Endothelial cell of umbilical vein (primary cell): ENCODE measurements at regions not wholly inside any gene's neighbourhood (a gene's known extent, or its start where the extent isn't known, plus 50 kb on each side); places are given as distances from the start of the nearest gene placed in this dataset.
A peak's percentile ranks its signal among the peaks of the same experiment; 100 is the strongest.
"Not testable (repeated sequence)": the region's sequence is repeated elsewhere in the genome, so short reads cannot be mapped to it uniquely, and the experiment has no call there.

ENCODE experiments used
- BruUV-seq: library from RNA; stranded (reverse); fragments of 400-500 nt; replicated peaks from 2 replicates; lab custom pipeline; 2021; lab: Mats Ljungman, UMichigan
- CTCF ChIA-PET: fragments of 300-600, 350-600 bp; sonication (Branson Sonifier 250); formaldehyde crosslinking; loops from one replicate; lab custom pipeline; 2021; ENCODE audit warnings: antibody characterized with exemption, inconsistent platforms; lab: Charles Lee
- POLR2A ChIA-PET: fragments of 300-600, 350-600 bp; sonication (Branson Sonifier 250); formaldehyde crosslinking; loops from one replicate; lab custom pipeline; 2021; ENCODE audit warnings: antibody characterized with exemption, inconsistent platforms; lab: Charles Lee
- DNase-seq: peaks from one replicate; pipeline ENCODE4 v3.0.0-alpha.2; 2011; ENCODE audit warnings: low read depth, low spot score
- FAIRE-seq: peaks from 2 replicates; lab custom pipeline; 2011; peaks lifted over from hg19 to GRCh38; lab: Jason Lieb, UNC
- H2AFZ ChIP-seq: 2 replicates; pipeline ENCODE4 v1.6.0; 2012; ENCODE audit warnings: low read depth, low read length, control low read depth, inconsistent platforms
- H3K27ac ChIP-seq: 2 replicates; pipeline ENCODE4 v1.5.1; 2011; ENCODE audit warnings: low read depth, mild to moderate bottlenecking, control low read depth, low read length, moderate library complexity; ENCODE audit not compliant: insufficient read depth
- H3K27me3 ChIP-seq, 2 experiments: 2 replicates each; pipeline versions ENCODE4 v1.6.0 to v1.6.1; 2011; ENCODE audit warnings: low read length in 2 of 2, mixed read lengths in 1 of 2; ENCODE audit not compliant: control insufficient read depth in 2 of 2, insufficient read depth in 2 of 2
- H3K36me3 ChIP-seq, 2 experiments: 2 replicates in 1 of 2; 3 replicates in 1 of 2; pipeline ENCODE4 v1.5.1; 2011; ENCODE audit warnings: low read length in 2 of 2, mild to moderate bottlenecking in 1 of 2, moderate library complexity in 1 of 2; ENCODE audit not compliant: control insufficient read depth in 2 of 2, insufficient read depth in 2 of 2; ENCODE audit errors: extremely low read depth in 1 of 2
- H3K4me1 ChIP-seq: 3 replicates; pipeline ENCODE4 v1.5.1; 2011; ENCODE audit warnings: mild to moderate bottlenecking, low read length; ENCODE audit not compliant: control insufficient read depth, insufficient read depth; ENCODE audit errors: extremely low read depth
- H3K4me2 ChIP-seq: 2 replicates; pipeline ENCODE4 v1.6.1; 2011; ENCODE audit warnings: low read length, control low read depth, mixed read lengths; ENCODE audit not compliant: insufficient read depth
- H3K4me3 ChIP-seq, 3 experiments: fragments of 200-600 bp in 1 of 3; sonication (generic), shearing (Covaris generic) in 1 of 3; replicated peaks in 1 of 3; 2 replicates each; pipeline ENCODE4 v1.5.1; 2011 to 2016; ENCODE audit warnings: control low read depth in 3 of 3, low read length in 3 of 3, mild to moderate bottlenecking in 2 of 3, inconsistent platforms in 1 of 3, low read depth in 1 of 3, moderate library complexity in 1 of 3; ENCODE audit not compliant: insufficient read depth in 1 of 3
- H3K79me2 ChIP-seq: 2 replicates; pipeline ENCODE4 v1.6.0; 2012; ENCODE audit warnings: low read length, inconsistent platforms; ENCODE audit not compliant: control insufficient read depth, insufficient read depth
- H3K9ac ChIP-seq: replicated peaks from 2 replicates; pipeline ENCODE3; 2011; ENCODE audit warnings: low read length, control low read depth; ENCODE audit not compliant: insufficient read depth; ENCODE audit errors: extremely low read depth
- H3K9me1 ChIP-seq: replicated peaks from 3 replicates; pipeline ENCODE4 v1.6.0; 2011; ENCODE audit warnings: mild to moderate bottlenecking, low read length; ENCODE audit not compliant: control insufficient read depth, insufficient read depth; ENCODE audit errors: extremely low read depth
- H3K9me3 ChIP-seq: replicated peaks from 2 replicates; pipeline ENCODE4 v1.5.1; 2012; ENCODE audit warnings: low read length, inconsistent platforms; ENCODE audit not compliant: control insufficient read depth, insufficient read depth
- H4K20me1 ChIP-seq: replicated peaks from 2 replicates; pipeline ENCODE3; 2011; ENCODE audit warnings: mild to moderate bottlenecking, low read length; ENCODE audit not compliant: control insufficient read depth, insufficient read depth; ENCODE audit errors: extremely low read depth
- dilution Hi-C: fragments of 300-500 bp; cut with MboI; formaldehyde crosslinking; loops from one replicate; pipeline ENCODE4 v1.15.0; 2019; ENCODE audit warnings: low sequenced_read_pairs; ENCODE audit not compliant: extremely low pct_ligation_motif_present
- intact Hi-C: fragments of 100-400 bp; cut with micrococcal nuclease; formaldehyde crosslinking; loops from one replicate; pipeline ENCODE4 v1.10.0; 2022

DNA sequence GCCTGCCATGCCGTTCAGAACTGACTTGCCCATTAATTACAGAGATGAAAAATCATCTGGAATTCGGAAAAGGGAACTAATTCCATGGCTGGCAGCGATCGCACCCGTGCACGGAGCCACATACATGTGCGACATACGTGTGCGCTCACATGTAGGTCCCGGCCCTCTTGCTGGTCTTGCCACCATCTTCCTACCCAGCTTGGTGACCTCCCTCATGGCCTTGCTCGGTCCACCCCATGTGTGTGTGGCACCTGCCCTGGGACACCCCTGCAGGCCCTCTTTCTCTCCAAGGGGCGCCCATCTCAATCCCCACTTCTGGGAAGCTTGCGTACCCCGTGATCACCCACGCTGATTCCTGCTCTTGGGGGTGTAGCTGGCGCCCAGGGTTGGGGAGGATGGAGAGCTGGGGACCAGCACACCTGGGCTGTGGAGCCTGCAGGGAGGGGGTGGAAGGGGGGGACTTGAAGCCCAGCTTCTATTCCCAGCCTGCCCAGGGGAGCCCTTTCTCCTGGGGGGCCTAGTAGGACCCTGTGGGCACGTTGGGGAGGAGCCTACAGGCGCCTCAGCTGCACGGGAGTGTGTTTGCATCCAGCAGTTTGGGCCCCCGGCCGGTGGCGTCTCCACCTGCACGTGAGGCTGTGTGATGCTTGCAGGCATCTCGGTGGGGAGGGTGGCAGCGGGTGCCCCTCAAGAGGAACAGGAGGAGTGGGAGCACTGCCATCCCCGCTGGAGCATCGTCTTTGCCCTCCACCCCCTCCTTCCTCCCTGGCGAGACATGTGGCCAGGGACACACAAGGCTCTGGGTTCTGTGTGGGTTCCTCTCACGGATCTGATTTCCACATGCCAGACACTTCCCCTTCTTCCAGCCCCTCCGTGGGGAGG lies 112.6 kb downstream of the CRLF3 start:
- not testable (repeated sequence) for BruUV-seq, FAIRE-seq

DNA sequence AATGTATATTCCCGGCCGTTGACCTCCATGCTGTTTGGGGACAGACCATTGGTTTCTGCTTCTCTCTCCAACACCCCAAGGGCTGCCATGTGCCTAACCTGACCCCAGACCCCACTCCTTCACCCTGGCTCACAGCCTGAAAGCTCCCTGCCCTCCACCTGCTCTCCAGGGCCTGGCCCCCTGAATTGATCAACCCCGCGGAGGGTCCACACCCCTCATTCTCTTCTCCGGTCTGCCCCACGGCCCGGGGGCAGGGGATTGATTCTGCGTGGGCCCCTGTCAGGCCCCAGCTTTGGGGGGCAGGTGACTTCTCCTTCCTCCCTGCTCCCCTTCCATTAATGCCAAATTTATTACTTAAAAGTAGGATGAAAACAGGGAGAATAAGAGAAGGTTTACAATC lies 113.3 kb downstream of the CRLF3 start:
- intact Hi-C loops, result loop anchor here (10.0 kb wide), 1 partner anchor 596 kb away; the partner anchor contains the start of gene NSRP1
- H3K4me3 ChIP-seq, H3K36me3 ChIP-seq, H2AFZ ChIP-seq, H3K4me1 ChIP-seq, CTCF ChIA-PET, BruUV-seq, dilution Hi-C loops, H3K79me2 ChIP-seq, H3K27ac ChIP-seq, H4K20me1 ChIP-seq, H3K4me2 ChIP-seq, H3K9me1 ChIP-seq, H3K9me3 ChIP-seq, POLR2A ChIA-PET, DNase-seq, FAIRE-seq, H3K9ac ChIP-seq: not testable (repeated sequence)
- peaks cover 8 to 11% of the 10 kb centered on the region in 2 experiments for H3K27me3 ChIP-seq

More for the DNA sequence above, 112.6 kb downstream of the CRLF3 start:
- H3K4me3 ChIP-seq, DNase-seq, H3K27me3 ChIP-seq, H3K79me2 ChIP-seq, H3K36me3 ChIP-seq, H3K4me1 ChIP-seq, POLR2A ChIA-PET, H3K9ac ChIP-seq, H4K20me1 ChIP-seq, H3K9me1 ChIP-seq, H3K4me2 ChIP-seq, H3K9me3 ChIP-seq, H2AFZ ChIP-seq, dilution Hi-C loops, H3K27ac ChIP-seq, CTCF ChIA-PET: not testable (repeated sequence)
- intact Hi-C loops, result loop anchor here (10.0 kb wide), 1 partner anchor 597 kb away; the partner anchor contains the start of gene NSRP1

DNA sequence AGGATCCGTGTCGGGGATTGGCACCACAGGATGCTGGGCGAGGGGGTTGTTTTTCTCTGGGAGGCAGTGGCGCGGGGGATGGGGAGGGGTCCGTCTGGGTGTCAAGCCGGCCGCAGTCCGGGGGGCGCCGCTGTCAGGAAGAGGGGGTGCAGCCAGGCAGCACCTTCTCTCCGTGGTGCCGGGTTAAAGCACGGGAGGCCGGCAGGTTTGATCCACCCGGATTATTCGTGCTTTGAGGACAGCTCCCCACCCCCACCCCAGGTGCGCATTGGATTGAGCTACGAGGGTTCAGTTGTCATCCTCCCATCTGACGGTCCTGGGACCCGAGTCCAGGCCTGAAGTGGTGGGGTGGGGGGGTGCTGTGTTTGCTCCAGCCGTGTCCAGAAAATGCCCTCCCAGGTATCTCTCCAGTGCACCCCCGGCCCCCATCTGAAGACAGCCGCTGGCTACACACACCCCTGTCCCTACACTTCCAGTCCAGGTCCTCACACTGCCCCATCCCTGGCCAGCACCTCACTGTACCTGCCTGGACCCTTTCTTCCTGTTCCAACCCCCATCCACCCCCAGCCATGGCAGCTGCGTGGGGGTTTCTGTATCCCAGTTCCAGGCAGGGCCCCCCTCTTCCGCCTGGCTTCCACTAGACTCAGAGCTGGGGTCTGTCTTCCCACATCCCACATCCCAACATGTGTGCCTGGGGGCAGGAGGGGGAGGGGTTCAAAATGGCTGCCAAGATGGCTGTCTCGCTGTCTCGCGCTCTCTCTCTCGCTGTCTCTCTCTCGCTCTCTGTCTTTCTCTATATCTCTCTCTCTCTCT lies 114.0 kb downstream of the CRLF3 start:
- TSS peak; percentile 10 for BruUV-seq
- H3K9ac ChIP-seq, H3K4me1 ChIP-seq, H3K27ac ChIP-seq, POLR2A ChIA-PET, CTCF ChIA-PET, H4K20me1 ChIP-seq, H3K9me3 ChIP-seq, H3K9me1 ChIP-seq, DNase-seq, H3K36me3 ChIP-seq, dilution Hi-C loops, H3K79me2 ChIP-seq, H2AFZ ChIP-seq: not testable (repeated sequence)
- intact Hi-C loops, result loop anchor here (10.0 kb wide), 1 partner anchor 596 kb away; the partner anchor contains the start of gene NSRP1
- peak; percentile 8 for FAIRE-seq
- Histone ChIP-seq H3K4me2 (peak overlapping the region; percentile 47), H3K27me3 (peaks cover 13 to 17% of the 10 kb centered on the region in 2 experiments), H3K4me3 (peak overlapping the region; percentile 5 to 70 (median 9))
